H1 (cell line): ENCODE measurements at regions not wholly inside any gene's neighbourhood (a gene's known extent, or its start where the extent isn't known, plus 50 kb on each side); places are given as distances from the start of the nearest gene placed in this dataset.

ENCODE experiments used
- CTCF ChIA-PET: fragments of 300-600 bp; sonication (Branson Sonifier 250); formaldehyde crosslinking; loops from one replicate; lab custom pipeline; 2021; ENCODE audit not compliant: partially characterized antibody; lab: Charles Lee
- POLR2A ChIA-PET: fragments of 300-600 bp; sonication (Branson Sonifier 250); formaldehyde crosslinking; loops from one replicate; lab custom pipeline; 2021; ENCODE audit warnings: inconsistent platforms; ENCODE audit not compliant: partially characterized antibody; lab: Charles Lee
- DNase-seq, 2 experiments: peaks; one replicate each; pipeline versions ENCODE4 v3.0.0 to v3.0.0-alpha.2; 2010 to 2022; ENCODE audit warnings: low spot score in 2 of 2, low read depth in 1 of 2, mixed read lengths in 1 of 2
- FAIRE-seq: peaks from 2 replicates; lab custom pipeline; 2011; peaks lifted over from hg19 to GRCh38; lab: Jason Lieb, UNC
- H2AFZ ChIP-seq: 2 replicates; pipeline ENCODE4 v1.8.1; 2012; ENCODE audit warnings: low read length, inconsistent platforms
- H2AK5ac ChIP-seq: 2 replicates; pipeline ENCODE4 v1.6.1; 2013; ENCODE audit warnings: low read depth, low read length
- H2BK120ac ChIP-seq: replicated peaks from 2 replicates; pipeline ENCODE3; 2013; ENCODE audit warnings: low read depth, low read length, inconsistent platforms
- H2BK12ac ChIP-seq: 2 replicates; pipeline ENCODE4 v1.6.1; 2013; ENCODE audit warnings: low read depth, low read length
- H2BK15ac ChIP-seq: 2 replicates; pipeline ENCODE4 v1.6.1; 2013; ENCODE audit warnings: low read length
- H2BK20ac ChIP-seq: 2 replicates; pipeline ENCODE4 v1.6.1; 2013; ENCODE audit warnings: low read length
- H2BK5ac ChIP-seq: 2 replicates; pipeline ENCODE4 v1.6.1; 2013; ENCODE audit warnings: low read depth, low read length
- H3K14ac ChIP-seq: 2 replicates; pipeline ENCODE4 v1.6.1; 2013; ENCODE audit warnings: inconsistent platforms; ENCODE audit not compliant: insufficient read length
- H3K18ac ChIP-seq: 2 replicates; pipeline ENCODE4 v1.6.1; 2013; ENCODE audit warnings: low read length; ENCODE audit errors: extremely low read depth
- H3K23ac ChIP-seq: 2 replicates; pipeline ENCODE4 v1.6.1; 2013; ENCODE audit warnings: inconsistent platforms; ENCODE audit not compliant: insufficient read length
- H3K23me2 ChIP-seq: 2 replicates; pipeline ENCODE4 v1.6.1; 2013; ENCODE audit warnings: low read depth, low read length
- H3K27ac ChIP-seq: 2 replicates; pipeline ENCODE4 v1.6.1; 2011; ENCODE audit warnings: low read depth, low read length, inconsistent platforms
- H3K27me3 ChIP-seq, 4 experiments: replicated peaks in 1 of 4; 1 replicate in 1 of 4; 2 replicates in 3 of 4; pipeline versions ENCODE4 v1.6.1 to v1.8.1; 2011 to 2013; ENCODE audit warnings: low read length in 3 of 4, mild to moderate bottlenecking in 3 of 4, inconsistent platforms in 2 of 4, mixed read lengths in 2 of 4, moderate library complexity in 1 of 4; ENCODE audit not compliant: control insufficient read depth in 3 of 4, insufficient read depth in 3 of 4; ENCODE audit errors: extremely low read depth in 1 of 4
- H3K36me3 ChIP-seq, 4 experiments: 2 replicates each; pipeline versions ENCODE4 v1.6.1 to v1.8.1; 2011 to 2013; ENCODE audit warnings: mild to moderate bottlenecking in 4 of 4, low read length in 3 of 4, moderate library complexity in 2 of 4, control low read depth in 1 of 4, inconsistent platforms in 1 of 4; ENCODE audit not compliant: insufficient read depth in 4 of 4, control insufficient read depth in 2 of 4
- H3K4ac ChIP-seq: replicated peaks from 2 replicates; pipeline ENCODE3; 2013; ENCODE audit warnings: low read length, low read depth, mixed read lengths, inconsistent platforms; ENCODE audit not compliant: insufficient read length
- H3K4me1 ChIP-seq, 4 experiments: replicated peaks in 1 of 4; 1 replicate in 1 of 4; 2 replicates in 3 of 4; pipeline versions ENCODE4 v1.6.1 to v1.8.1; 2011 to 2013; ENCODE audit warnings: low read length in 3 of 4, inconsistent platforms in 2 of 4, mixed read lengths in 1 of 4; ENCODE audit not compliant: insufficient read depth in 4 of 4, control insufficient read depth in 3 of 4
- H3K4me2 ChIP-seq, 2 experiments: 2 replicates each; pipeline versions ENCODE4 v1.6.1 to v1.8.1; 2011 to 2013; ENCODE audit warnings: low read depth in 2 of 2, low read length in 2 of 2, control low read depth in 1 of 2, inconsistent platforms in 1 of 2, mild to moderate bottlenecking in 1 of 2; ENCODE audit not compliant: insufficient read depth in 1 of 2
- H3K4me3 ChIP-seq, 4 experiments: fragments of 200-600, 300-600 bp in 1 of 4; sonication (generic), shearing (Covaris generic), sonication (Bioruptor Twin) in 1 of 4; 2 replicates each; pipeline versions ENCODE4 v1.5.1 to v1.8.1; 2011 to 2016; ENCODE audit warnings: low read length in 4 of 4, low read depth in 3 of 4, control low read depth in 2 of 4, inconsistent platforms in 2 of 4, mild to moderate bottlenecking in 2 of 4, mixed read lengths in 1 of 4, moderate library complexity in 1 of 4; ENCODE audit not compliant: insufficient read depth in 2 of 4; ENCODE audit errors: extremely low read depth in 1 of 4
- H3K56ac ChIP-seq: replicated peaks from 2 replicates; pipeline ENCODE3; 2013; ENCODE audit warnings: low read depth, mild to moderate bottlenecking, mixed read lengths, low read length, inconsistent platforms; ENCODE audit not compliant: insufficient read length
- H3K79me1 ChIP-seq: 2 replicates; pipeline ENCODE4 v1.6.1; 2013; ENCODE audit warnings: low read depth, low read length, control low read depth
- H3K79me2 ChIP-seq, 2 experiments: 2 replicates each; pipeline versions ENCODE4 v1.6.1 to v1.8.1; 2012 to 2013; ENCODE audit warnings: low read length in 2 of 2, mild to moderate bottlenecking in 2 of 2, inconsistent platforms in 1 of 2; ENCODE audit not compliant: insufficient read depth in 2 of 2, control insufficient read depth in 1 of 2
- H3K9ac ChIP-seq, 4 experiments: replicated peaks in 1 of 4; 1 replicate in 1 of 4; 2 replicates in 3 of 4; pipeline versions ENCODE4 v1.6.1 to v1.8.1; 2011 to 2013; ENCODE audit warnings: low read depth in 3 of 4, low read length in 3 of 4, control low read depth in 2 of 4, mild to moderate bottlenecking in 2 of 4, moderate library complexity in 2 of 4, inconsistent platforms in 1 of 4; ENCODE audit errors: extremely low read depth in 1 of 4
- H3K9me3 ChIP-seq, 2 experiments: 2 replicates each; pipeline versions ENCODE4 v1.6.1 to v1.8.1; 2012 to 2013; ENCODE audit warnings: mild to moderate bottlenecking in 2 of 2, moderate library complexity in 2 of 2, control low read depth in 1 of 2, inconsistent platforms in 1 of 2, low read depth in 1 of 2, low read length in 1 of 2, mixed read lengths in 1 of 2; ENCODE audit not compliant: insufficient read depth in 2 of 2
- H4K20me1 ChIP-seq, 2 experiments: replicated peaks in 1 of 2; 2 replicates each; pipeline versions ENCODE3 to v1.8.1; 2011 to 2013; ENCODE audit warnings: inconsistent platforms in 2 of 2, low read length in 2 of 2, mild to moderate bottlenecking in 1 of 2; ENCODE audit not compliant: insufficient read depth in 2 of 2, control insufficient read depth in 1 of 2
- H4K5ac ChIP-seq: 2 replicates; pipeline ENCODE4 v1.6.1; 2013; ENCODE audit warnings: low read length, low read depth, mixed read lengths, inconsistent platforms; ENCODE audit not compliant: insufficient read length
- H4K8ac ChIP-seq: 2 replicates; pipeline ENCODE4 v1.8.0; 2013; ENCODE audit warnings: mild to moderate bottlenecking, moderate library complexity, low read length, inconsistent platforms; ENCODE audit not compliant: insufficient read depth; ENCODE audit errors: extremely low read depth
- H4K91ac ChIP-seq: replicated peaks from 2 replicates; pipeline ENCODE3; 2013; ENCODE audit warnings: low read length, mixed read lengths, inconsistent platforms; ENCODE audit not compliant: insufficient read length
- CEBPB ChIP-seq: IDR thresholded peaks from 2 replicates; pipeline ENCODE4 v1.6.1; 2012; ENCODE audit warnings: low read depth, low read length
- CHD1 ChIP-seq: IDR thresholded peaks from 2 replicates; pipeline ENCODE4 v1.6.1; 2012; ENCODE audit warnings: low read depth, low read length, improper control_type of control experiment
- POU5F1 ChIP-seq: IDR thresholded peaks from 2 replicates; pipeline ENCODE4 v1.6.1; 2011; ENCODE audit warnings: low read depth, mild to moderate bottlenecking, low read length, moderate library complexity
- WGBS, 2 experiments: shearing (Covaris generic) in 1 of 2; methylation state at CpG; one replicate each; pipeline versions ENCODE4 v1.1.6 to v1.1.7; 2013 to 2015; ENCODE audit warnings: low lambda C conversion rate in 2 of 2, mixed read lengths in 2 of 2, inconsistent platforms in 1 of 2, low coverage in 1 of 2, missing lambda C conversion rate in 1 of 2; ENCODE audit not compliant: insufficient replicate concordance in 2 of 2, insufficient coverage in 1 of 2, insufficient read length in 1 of 2; ENCODE audit errors: extremely low coverage in 1 of 2, missing lambda C conversion rate in 1 of 2; 5-methylcytosine and 5-hydroxymethylcytosine counted together

- H3K56ac ChIP-seq: no peak overlapping the region
- no peak for TF ChIP-seq CHD1
- TF ChIP-seq CEBPB: no peak
- TF ChIP-seq POU5F1: no peak
- TF ChIP-seq, all 59 proteins: peak for 0
- Histone ChIP-seq H3K79me1 (no peaks in the 10 kb centered on the region), H3K14ac (no peak overlapping the region), H2AFZ (no peak overlapping the region), H3K4me3 (no peak overlapping the region), H2BK5ac (no peak overlapping the region), H4K5ac (no peak overlapping the region), H2BK120ac (no peak overlapping the region), H3K9me3 (no peaks in the 10 kb centered on the region), H3K23ac (no peak overlapping the region), H3K9ac (no peak overlapping the region), H3K27me3 (no peaks in the 10 kb centered on the region), H3K4ac (no peak overlapping the region), H3K18ac (peak overlapping the region; percentile 5; the same call in 1 of the 2 replicates), H3K79me2 (no peaks in the 10 kb centered on the region), H2BK15ac (no peak overlapping the region), H4K8ac (no peak overlapping the region), H2BK12ac (no peak overlapping the region), H4K20me1 (no peaks in the 10 kb centered on the region), H3K27ac (no peak overlapping the region), H2BK20ac (no peak overlapping the region), H2AK5ac (no peak overlapping the region), H3K4me2 (no peak overlapping the region), H3K36me3 (no peaks in the 10 kb centered on the region), H3K23me2 (no peaks in the 10 kb centered on the region), H3K4me1 (peaks cover 0 to 9% (median 3%) of the 10 kb centered on the region in 4 experiments; a peak in 5 of 7 replicates), H4K91ac (no peak overlapping the region)
- no peak for FAIRE-seq
- CTCF ChIA-PET: interaction anchor here (1.0 to 1.5 kb wide), 4 partner anchors 17 to 93 kb away, joined by 3 to 4 read pairs (median 4); no protein-coding TSS in a partner anchor
- WGBS, 2 experiments: 92% methylated on average over 14 of the region's 14 CpGs; no CpG with 5 or more reads in 1 of the 2 experiments
- POLR2A ChIA-PET: interaction anchor here (0.8 kb wide), 1 partner anchor 12 kb away, joined by 3 read pairs; no protein-coding TSS in a partner anchor
- DNase-seq: no peak
Measured at GRCh38 chr11:115674937-115675544, 170.8 kb upstream of the CADM1 start.
